ENCODE measurements at regions not wholly inside any gene's neighbourhood (a gene's known extent, or its start where the extent isn't known, plus 50 kb on each side); places are given as distances from the start of the nearest gene placed in this dataset.

- POLR2A ChIA-PET = no interaction called here
- Mint-ChIP-seq H3K27me3 (ENCODE audit: insufficient read depth, unreplicated experiment) (peaks cover 23% of the 10 kb centered on the region), H3K9me3 (ENCODE audit: unreplicated experiment) (no peaks in the 10 kb centered on the region), H3K27ac (ENCODE audit: low read depth, unreplicated experiment) (no peak overlapping the region), H3K36me3 (ENCODE audit: insufficient read depth, unreplicated experiment) (no peaks in the 10 kb centered on the region), H3K4me3 (ENCODE audit: unreplicated experiment) (no peak overlapping the region), H3K4me1 (ENCODE audit: insufficient read depth, unreplicated experiment) (no peaks in the 10 kb centered on the region)
- CTCF ChIA-PET = interaction anchor here (0.6 to 1.1 kb wide), 2 partner anchors 12 to 551 kb away, joined by 3 read pairs; no protein-coding TSS in a partner anchor
- DNase-seq (ENCODE audit: unreplicated experiment) = no peak
- BruUV-seq (replicated peaks) = no TSS peak
- TF ChIP-seq CTCF (IDR thresholded peaks at IDR 0.05; ENCODE audit: unreplicated experiment) = no peak
- intact Hi-C loops (cut with micrococcal nuclease) = no loop called here
Measured at GRCh38 chr9:20065796-20066700, 277.2 kb upstream of the SLC24A2 start.

GRCh38 chr9:20065046-20065445, 276.2 kb upstream of the SLC24A2 start:
- intact Hi-C loops (cut with micrococcal nuclease) = no loop called here
- no peaks in the 10 kb centered on the region for H3K36me3 Mint-ChIP-seq (ENCODE audit: insufficient read depth, unreplicated experiment)
- no peak for DNase-seq (ENCODE audit: unreplicated experiment)
- ChIA-PET POLR2A (no interaction called here), CTCF (interaction anchor here (0.6 to 0.7 kb wide), 4 partner anchors 55 to 552 kb away, joined by 3 read pairs; no protein-coding TSS in a partner anchor)
- H3K4me3 Mint-ChIP-seq (ENCODE audit: unreplicated experiment) = no peak overlapping the region
- no peak overlapping the region for H3K27ac Mint-ChIP-seq (ENCODE audit: low read depth, unreplicated experiment)
- H3K27me3 Mint-ChIP-seq (ENCODE audit: insufficient read depth, unreplicated experiment) = peaks cover 25% of the 10 kb centered on the region
- no peaks in the 10 kb centered on the region for H3K9me3 Mint-ChIP-seq (ENCODE audit: unreplicated experiment)
- BruUV-seq (replicated peaks) = no TSS peak
- no peaks in the 10 kb centered on the region for H3K4me1 Mint-ChIP-seq (ENCODE audit: insufficient read depth, unreplicated experiment)
- no peak for TF ChIP-seq CTCF (IDR thresholded peaks at IDR 0.05; ENCODE audit: unreplicated experiment)

- H3K36me3 Mint-ChIP-seq (ENCODE audit: insufficient read depth, unreplicated experiment) = no peaks in the 10 kb centered on the region
- no peak overlapping the region for H3K4me3 Mint-ChIP-seq (ENCODE audit: unreplicated experiment)
- peaks cover 16% of the 10 kb centered on the region for H3K27me3 Mint-ChIP-seq (ENCODE audit: insufficient read depth, unreplicated experiment)
- TF ChIP-seq CTCF (IDR thresholded peaks at IDR 0.05; ENCODE audit: unreplicated experiment) = no peak
- H3K9me3 Mint-ChIP-seq (ENCODE audit: unreplicated experiment) = no peaks in the 10 kb centered on the region
- intact Hi-C loops (cut with micrococcal nuclease) = no loop called here
- no peak overlapping the region for H3K27ac Mint-ChIP-seq (ENCODE audit: low read depth, unreplicated experiment)
- POLR2A ChIA-PET = no interaction called here
- DNase-seq (ENCODE audit: unreplicated experiment) = no peak
- H3K4me1 Mint-ChIP-seq (ENCODE audit: insufficient read depth, unreplicated experiment) = no peaks in the 10 kb centered on the region
- CTCF ChIA-PET = interaction anchor here (0.6 to 1.1 kb wide), 2 partner anchors 11 to 354 kb away, joined by 3 read pairs; no protein-coding TSS in a partner anchor
- BruUV-seq (replicated peaks) = no TSS peak
Measured at GRCh38 chr9:20054734-20055133, 265.9 kb upstream of the SLC24A2 start.

GRCh38 chr9:20048985-20049384, 260.1 kb upstream of the SLC24A2 start:
- Mint-ChIP-seq H3K4me3 (ENCODE audit: unreplicated experiment) (no peak overlapping the region), H3K4me1 (ENCODE audit: insufficient read depth, unreplicated experiment) (no peaks in the 10 kb centered on the region), H3K9me3 (ENCODE audit: unreplicated experiment) (no peaks in the 10 kb centered on the region), H3K27me3 (ENCODE audit: insufficient read depth, unreplicated experiment) (no peaks in the 10 kb centered on the region), H3K27ac (ENCODE audit: low read depth, unreplicated experiment) (no peak overlapping the region), H3K36me3 (ENCODE audit: insufficient read depth, unreplicated experiment) (no peaks in the 10 kb centered on the region)
- CTCF ChIA-PET = interaction anchor here (0.8 kb wide), 1 partner anchor 1066 kb away, joined by 3 read pairs; no protein-coding TSS in a partner anchor
- intact Hi-C loops (cut with micrococcal nuclease) = no loop called here
- no peak for TF ChIP-seq CTCF (IDR thresholded peaks at IDR 0.05; ENCODE audit: unreplicated experiment)
- no TSS peak for BruUV-seq (replicated peaks)
- POLR2A ChIA-PET = no interaction called here
- no peak for DNase-seq (ENCODE audit: unreplicated experiment)

Measured in MCF 10A (cell line).